ENCODE measurements at regions not wholly inside any gene's neighbourhood (a gene's known extent, or its start where the extent isn't known, plus 50 kb on each side); places are given as distances from the start of the nearest gene placed in this dataset.
"Not testable (repeated sequence)": the region's sequence is repeated elsewhere in the genome, so short reads cannot be mapped to it uniquely, and the experiment has no call there.

DNA sequence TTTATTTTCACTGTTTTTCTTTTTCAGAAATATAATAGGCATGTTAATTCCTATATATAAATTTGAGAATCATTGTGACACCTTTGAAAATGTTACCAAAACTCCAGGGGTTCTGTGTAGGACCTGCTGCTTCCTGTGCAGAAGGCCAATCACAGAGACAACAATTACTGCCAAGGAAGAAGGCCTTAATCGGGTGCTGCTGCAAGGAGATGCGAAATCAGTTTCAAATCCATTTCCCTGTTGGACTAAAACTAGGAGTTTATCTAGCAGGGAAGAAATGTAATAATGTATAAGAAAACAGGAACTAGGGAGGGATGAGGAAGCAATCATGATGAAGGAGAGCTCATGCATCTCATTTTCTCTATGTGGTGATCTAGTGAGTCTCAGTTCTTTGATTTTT, 209.7 kb upstream of the NUDT12 start:
- 96% methylated on average over 2 of the region's 2 CpGs for WGBS
- no peak overlapping the region for H3K9ac ChIP-seq (ENCODE audit: low read depth, low read length)

DNA sequence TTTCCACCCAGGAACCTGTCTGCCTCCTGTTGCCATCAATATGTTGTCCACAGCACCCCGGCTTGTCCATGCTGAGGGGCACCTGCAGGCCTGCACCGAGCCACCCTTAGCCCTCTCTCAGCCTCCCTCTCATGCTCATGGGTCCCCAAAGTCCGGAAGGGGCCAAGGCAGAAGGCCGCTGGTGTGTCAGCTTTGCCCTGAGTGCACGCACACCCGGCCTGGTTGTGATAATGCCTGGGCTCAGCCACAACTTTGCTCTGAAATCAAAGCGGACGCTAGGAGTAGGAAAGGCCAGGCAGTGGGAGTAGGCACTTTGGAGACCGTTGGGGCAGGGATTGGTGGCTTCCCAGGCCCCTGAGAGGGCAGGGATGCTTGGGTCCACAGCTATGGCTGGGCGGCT, 201.8 kb upstream of the NUDT12 start:
- no peak overlapping the region for H3K4me3 ChIP-seq (ENCODE audit: low read length)
- no peaks in the 10 kb centered on the region for H3K9me3 ChIP-seq (ENCODE audit: insufficient read depth, low read depth, low read length)
- H3K36me3 ChIP-seq (ENCODE audit: insufficient read depth, low read length), result no peaks in the 10 kb centered on the region
- WGBS, result 91% methylated on average over 10 of the region's 10 CpGs
- no peak overlapping the region for H3K9ac ChIP-seq (ENCODE audit: low read depth, low read length)
- no peaks in the 10 kb centered on the region for H3K27me3 ChIP-seq (ENCODE audit: insufficient read depth, low read length)
- H3K4me1 ChIP-seq (ENCODE audit: insufficient read depth, low read length), result no peaks in the 10 kb centered on the region
- no peak overlapping the region for H3K27ac ChIP-seq (ENCODE audit: low read depth, low read length)

More for the DNA sequence above, 209.7 kb upstream of the NUDT12 start:
- Histone ChIP-seq H3K9me3 (ENCODE audit: insufficient read depth, low read depth, low read length) (0 out of 2 replicates have a peak, but pooled peaks cover 3% of the 10 kb centered on the region), H3K36me3 (ENCODE audit: insufficient read depth, low read length) (no peaks in the 10 kb centered on the region), H3K27me3 (ENCODE audit: insufficient read depth, low read length) (no peaks in the 10 kb centered on the region), H3K4me1 (ENCODE audit: insufficient read depth, low read length) (no peaks in the 10 kb centered on the region), H3K4me3 (ENCODE audit: low read length) (no peak overlapping the region), H3K27ac (ENCODE audit: low read depth, low read length) (no peak overlapping the region)

GRCh38 chr5:103758996-103759395, 196.4 kb upstream of the NUDT12 start:
- H3K27me3 ChIP-seq (ENCODE audit: insufficient read depth, low read length), result no peaks in the 10 kb centered on the region
- no peak overlapping the region for H3K9ac ChIP-seq (ENCODE audit: low read depth, low read length)
- H3K4me3 ChIP-seq (ENCODE audit: low read length), result no peak overlapping the region
- no peaks in the 10 kb centered on the region for H3K9me3 ChIP-seq (ENCODE audit: insufficient read depth, low read depth, low read length)
- no peaks in the 10 kb centered on the region for H3K36me3 ChIP-seq (ENCODE audit: insufficient read depth, low read length)
- 100% methylated on average over 2 of the region's 2 CpGs for WGBS
- no peak overlapping the region for H3K27ac ChIP-seq (ENCODE audit: low read depth, low read length)
- no peaks in the 10 kb centered on the region for H3K4me1 ChIP-seq (ENCODE audit: insufficient read depth, low read length)

DNA sequence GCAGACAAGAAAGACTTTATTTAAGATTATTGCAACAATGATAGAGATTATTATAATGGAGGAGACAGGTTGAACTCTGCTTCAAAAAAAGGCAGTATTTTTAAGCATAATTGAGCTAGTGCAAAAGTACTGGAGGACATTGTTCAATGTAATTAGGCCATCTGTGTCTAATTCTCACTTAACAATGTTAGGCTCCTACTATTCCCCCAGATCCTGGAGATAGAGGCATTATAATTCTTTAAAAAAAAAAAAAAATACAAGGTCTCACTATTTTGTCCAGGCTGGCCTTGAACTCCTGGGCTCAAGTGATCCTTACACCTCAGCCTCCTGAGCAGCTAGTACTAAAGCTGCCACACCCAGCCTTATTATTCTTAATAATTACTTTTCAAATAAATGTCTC, 193.4 kb upstream of the NUDT12 start:
- H3K4me3 ChIP-seq (ENCODE audit: low read length), result no peak overlapping the region
- no peaks in the 10 kb centered on the region for H3K36me3 ChIP-seq (ENCODE audit: insufficient read depth, low read length)
- H3K9ac ChIP-seq (ENCODE audit: low read depth, low read length), result no peak overlapping the region
- no peaks in the 10 kb centered on the region for H3K27me3 ChIP-seq (ENCODE audit: insufficient read depth, low read length)
- H3K4me1 ChIP-seq (ENCODE audit: insufficient read depth, low read length), result no peaks in the 10 kb centered on the region
- H3K9me3 ChIP-seq (ENCODE audit: insufficient read depth, low read depth, low read length), result no peaks in the 10 kb centered on the region
- no peak overlapping the region for H3K27ac ChIP-seq (ENCODE audit: low read depth, low read length)

GRCh38 chr5:103745353-103746065, 182.9 kb upstream of the NUDT12 start:
- Histone ChIP-seq H3K9ac (ENCODE audit: low read depth, low read length) (no peak overlapping the region), H3K27me3 (ENCODE audit: insufficient read depth, low read length) (no peaks in the 10 kb centered on the region), H3K4me3 (ENCODE audit: low read length) (no peak overlapping the region), H3K27ac (ENCODE audit: low read depth, low read length) (no peak overlapping the region), H3K4me1 (ENCODE audit: insufficient read depth, low read length) (no peaks in the 10 kb centered on the region), H3K9me3 (ENCODE audit: insufficient read depth, low read depth, low read length) (no peaks in the 10 kb centered on the region), H3K36me3 (ENCODE audit: insufficient read depth, low read length) (no peaks in the 10 kb centered on the region)
- 99% methylated on average over 2 of the region's 2 CpGs for WGBS

- Histone ChIP-seq H3K27me3 (ENCODE audit: insufficient read depth, low read length) (no peaks in the 10 kb centered on the region), H3K4me1 (ENCODE audit: insufficient read depth, low read length) (no peaks in the 10 kb centered on the region), H3K9me3 (ENCODE audit: insufficient read depth, low read depth, low read length) (no peaks in the 10 kb centered on the region), H3K4me3 (ENCODE audit: low read length) (no peak overlapping the region), H3K36me3 (ENCODE audit: insufficient read depth, low read length) (no peaks in the 10 kb centered on the region), H3K9ac (ENCODE audit: low read depth, low read length) (no peak overlapping the region), H3K27ac (ENCODE audit: low read depth, low read length) (no peak overlapping the region)
- 93% methylated on average over 4 of the region's 4 CpGs for WGBS
These were observed 181.6 kb upstream of the NUDT12 start for GRCh38 chr5:103744159-103744558.

GRCh38 chr5:103743421-103743820, 180.8 kb upstream of the NUDT12 start:
- H3K4me1 ChIP-seq (ENCODE audit: insufficient read depth, low read length), result no peaks in the 10 kb centered on the region
- H3K9me3 ChIP-seq (ENCODE audit: insufficient read depth, low read depth, low read length), result no peaks in the 10 kb centered on the region
- no peak overlapping the region for H3K27ac ChIP-seq (ENCODE audit: low read depth, low read length)
- 86% methylated on average over 1 of the region's 2 CpGs for WGBS
- H3K9ac ChIP-seq (ENCODE audit: low read depth, low read length), result no peak overlapping the region
- H3K4me3 ChIP-seq (ENCODE audit: low read length), result no peak overlapping the region
- no peaks in the 10 kb centered on the region for H3K36me3 ChIP-seq (ENCODE audit: insufficient read depth, low read length)
- H3K27me3 ChIP-seq (ENCODE audit: insufficient read depth, low read length), result no peaks in the 10 kb centered on the region

- H3K9ac ChIP-seq (ENCODE audit: low read depth, low read length), result no peak overlapping the region
- H3K36me3 ChIP-seq (ENCODE audit: insufficient read depth, low read length), result no peaks in the 10 kb centered on the region
- no peak overlapping the region for H3K4me3 ChIP-seq (ENCODE audit: low read length)
- H3K27ac ChIP-seq (ENCODE audit: low read depth, low read length), result no peak overlapping the region
- H3K4me1 ChIP-seq (ENCODE audit: insufficient read depth, low read length), result no peaks in the 10 kb centered on the region
- H3K9me3 ChIP-seq (ENCODE audit: insufficient read depth, low read depth, low read length), result peaks cover 3% of the 10 kb centered on the region; the same call in 1 of the 2 replicates
- WGBS, result 78% methylated on average over 1 of the region's 1 CpG
- no peaks in the 10 kb centered on the region for H3K27me3 ChIP-seq (ENCODE audit: insufficient read depth, low read length)
These were observed 179.4 kb upstream of the NUDT12 start for GRCh38 chr5:103741984-103742383.

- H3K4me3 ChIP-seq (ENCODE audit: low read length); H3K27me3 ChIP-seq (ENCODE audit: insufficient read depth, low read length); H3K27ac ChIP-seq (ENCODE audit: low read depth, low read length); H3K36me3 ChIP-seq (ENCODE audit: insufficient read depth, low read length); H3K9ac ChIP-seq (ENCODE audit: low read depth, low read length); H3K9me3 ChIP-seq (ENCODE audit: insufficient read depth, low read depth, low read length); H3K4me1 ChIP-seq (ENCODE audit: insufficient read depth, low read length): not testable (repeated sequence)
- WGBS, result 82% methylated on average over 7 of the region's 8 CpGs
These were observed 173.8 kb upstream of the NUDT12 start for GRCh38 chr5:103736343-103736742.

- Histone ChIP-seq H3K27ac (ENCODE audit: low read depth, low read length) (no peak overlapping the region), H3K36me3 (ENCODE audit: insufficient read depth, low read length) (no peaks in the 10 kb centered on the region), H3K9me3 (ENCODE audit: insufficient read depth, low read depth, low read length) (peaks cover 23% of the 10 kb centered on the region), H3K4me1 (ENCODE audit: insufficient read depth, low read length) (no peaks in the 10 kb centered on the region), H3K4me3 (ENCODE audit: low read length) (no peak overlapping the region), H3K9ac (ENCODE audit: low read depth, low read length) (no peak overlapping the region), H3K27me3 (ENCODE audit: insufficient read depth, low read length) (no peaks in the 10 kb centered on the region)
These were observed 161.7 kb upstream of the NUDT12 start for GRCh38 chr5:103724271-103724670.

DNA sequence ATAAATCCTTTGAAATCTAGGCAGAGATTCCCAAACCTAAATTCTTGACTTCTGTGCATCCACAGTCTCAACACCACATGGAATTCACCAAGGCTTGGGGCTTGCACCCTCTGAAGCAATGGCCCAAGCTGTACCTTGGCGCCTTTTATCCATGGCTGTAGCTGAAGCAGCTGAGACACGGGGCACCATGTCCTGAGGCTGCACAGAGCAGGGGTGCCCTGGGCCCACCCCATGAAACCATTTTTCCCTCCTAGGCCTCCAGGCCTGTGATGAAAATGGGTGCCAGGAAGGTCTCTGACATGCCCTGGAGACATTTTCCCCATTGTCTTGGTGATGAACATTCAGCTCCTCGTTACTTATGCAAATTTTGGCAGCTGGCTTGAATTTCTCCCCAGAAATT, 158.6 kb upstream of the NUDT12 start:
- Histone ChIP-seq H3K27me3 (ENCODE audit: insufficient read depth, low read length) (no peaks in the 10 kb centered on the region), H3K36me3 (ENCODE audit: insufficient read depth, low read length) (no peaks in the 10 kb centered on the region), H3K27ac (ENCODE audit: low read depth, low read length) (no peak overlapping the region), H3K9me3 (ENCODE audit: insufficient read depth, low read depth, low read length) (peaks cover 25% of the 10 kb centered on the region), H3K4me1 (ENCODE audit: insufficient read depth, low read length) (no peaks in the 10 kb centered on the region), H3K4me3 (ENCODE audit: low read length) (no peak overlapping the region), H3K9ac (ENCODE audit: low read depth, low read length) (no peak overlapping the region)
- 93% methylated on average over 3 of the region's 3 CpGs for WGBS

GRCh38 chr5:103718108-103718507, 155.5 kb upstream of the NUDT12 start:
- no peaks in the 10 kb centered on the region for H3K27me3 ChIP-seq (ENCODE audit: insufficient read depth, low read length)
- H3K9ac ChIP-seq (ENCODE audit: low read depth, low read length), result no peak overlapping the region
- peaks cover 25% of the 10 kb centered on the region for H3K9me3 ChIP-seq (ENCODE audit: insufficient read depth, low read depth, low read length)
- H3K4me3 ChIP-seq (ENCODE audit: low read length), result no peak overlapping the region
- no peaks in the 10 kb centered on the region for H3K36me3 ChIP-seq (ENCODE audit: insufficient read depth, low read length)
- 88% methylated on average over 1 of the region's 1 CpG for WGBS
- no peaks in the 10 kb centered on the region for H3K4me1 ChIP-seq (ENCODE audit: insufficient read depth, low read length)
- H3K27ac ChIP-seq (ENCODE audit: low read depth, low read length), result no peak overlapping the region

Data from HUES64 (cell line).